Right lobe of liver (tissue), 6 donors: ENCODE measurements at regions not wholly inside any gene's neighbourhood (a gene's known extent, or its start where the extent isn't known, plus 50 kb on each side); places are given as distances from the start of the nearest gene placed in this dataset.

Experiments
- ATAC-seq, 4 donors: fragments of 200-7000 bp; cut with Tn5 transposase; one replicate each; pipeline ENCODE4 v1.9.1; 2020; ENCODE audit warnings: mild to moderate bottlenecking in 4 of 4, moderate library complexity in 4 of 4
- DNase-seq, 3 donors: peaks; one replicate each; pipeline ENCODE4 v3.0.0-alpha.2; 2020
- H3K27ac ChIP-seq, 3 donors: fragments of 200-600 bp; one replicate each; pipeline ENCODE4 v1.8.0; 2022
- H3K27me3 ChIP-seq, 2 donors: fragments of 200-600 bp; one replicate each; pipeline ENCODE4 v1.8.0; 2022
- H3K36me3 ChIP-seq, 4 donors: fragments of 200-600 bp; sonication (generic) in 1 of 4; one replicate each; pipeline versions ENCODE4 v1.5.1 to v1.8.0; 2017 to 2022; ENCODE audit warnings: control low read depth in 1 of 4
- H3K4me1 ChIP-seq, 4 donors: fragments of 200-600 bp; sonication (generic) in 1 of 4; one replicate each; pipeline versions ENCODE4 v1.5.1 to v1.8.0; 2017 to 2022; ENCODE audit warnings: control low read depth in 1 of 4
- H3K4me3 ChIP-seq, 3 donors: fragments of 200-600 bp; one replicate each; pipeline ENCODE4 v1.8.0; 2022
- H3K9me3 ChIP-seq, 4 donors: fragments of 200-600 bp; sonication (generic) in 1 of 4; one replicate each; pipeline versions ENCODE4 v1.5.1 to v1.8.0; 2017 to 2022; ENCODE audit warnings: control low read depth in 1 of 4
- CTCF ChIP-seq, 4 donors: fragments of 200-600 bp in 3 of 4; fragments of 450-650 bp in 1 of 4; IDR thresholded peaks; one replicate each; pipeline versions ENCODE4 v1.5.1 to v1.8.0; 2016 to 2022; ENCODE audit warnings: antibody characterized with exemption in 4 of 4, mild to moderate bottlenecking in 2 of 4
- POLR2A ChIP-seq: fragments of 450-650 bp; IDR thresholded peaks from one replicate; pipeline ENCODE4 v1.6.1; 2017; ENCODE audit warnings: antibody characterized with exemption, mild to moderate bottlenecking
- WGBS: methylation state at CpG from one replicate; pipeline ENCODE4 v1.1.6; 2018; ENCODE audit warnings: low coverage, low lambda C conversion rate; ENCODE audit not compliant: insufficient coverage; ENCODE audit errors: missing lambda C conversion rate; 5-methylcytosine and 5-hydroxymethylcytosine counted together
- intact Hi-C, 2 donors: fragments of 100-400 bp; cut with DNase I; formaldehyde crosslinking; loops; one replicate each; pipeline versions ENCODE4 v1.11.2 to v1.14.1; 2022
- donor health status: DM: no; HTN: yes; CAD: no.
- donor health status: DM: no; HTN: no; CAD: no.
- donor health status: DM: no; HTN: no; CAD: no.
- donor health status: DM: no; HTN: yes; CAD: no.
- donor health status: DM: no; HTN: yes; CAD: no.

DNA sequence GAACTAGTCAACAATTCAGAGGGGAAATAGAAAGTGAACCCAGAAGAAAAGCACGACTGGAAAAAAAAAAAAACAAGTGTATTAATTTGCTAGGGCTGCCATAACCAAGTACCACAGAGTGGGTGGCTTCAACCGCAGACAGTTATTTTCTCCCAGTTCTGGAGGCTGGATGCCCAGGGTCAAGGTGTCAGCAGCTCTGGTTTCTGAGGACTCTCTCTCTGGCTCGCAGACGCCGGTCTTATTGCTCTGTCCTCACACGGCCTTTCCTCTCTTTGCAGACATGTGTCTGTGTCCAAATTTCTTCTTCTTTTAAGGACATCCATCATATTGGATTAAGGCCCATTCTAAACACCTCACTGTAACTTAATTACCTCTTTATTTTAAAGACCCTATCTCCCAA lies 291.8 kb downstream of the XXYLT1 start:
- DNase-seq: no peak
- H3K27ac ChIP-seq: no peak overlapping the region
- intact Hi-C loops: no loop called here

GRCh38 chr3:194982472-194982871 lies 288.5 kb downstream of the XXYLT1 start:
- no peak overlapping the region for H3K27ac ChIP-seq
- H3K4me1 ChIP-seq: peaks cover 0 to 9% (median 0%) of the 10 kb centered on the region in 4 donors
- no peak for DNase-seq
- TF ChIP-seq CTCF (IDR thresholded peaks at IDR 0.05): no peak
- no peak for TF ChIP-seq POLR2A
- H3K9me3 ChIP-seq: no peaks in the 10 kb centered on the region
- 90% methylated on average over 3 of the region's 3 CpGs for WGBS
- no peak for ATAC-seq
- H3K4me3 ChIP-seq: no peak overlapping the region
- no peaks in the 10 kb centered on the region for H3K36me3 ChIP-seq
- no peaks in the 10 kb centered on the region for H3K27me3 ChIP-seq
- intact Hi-C loops: no loop called here

More for the DNA sequence above, 291.8 kb downstream of the XXYLT1 start:
- Histone ChIP-seq H3K27me3 (no peaks in the 10 kb centered on the region), H3K4me3 (no peak overlapping the region), H3K4me1 (peaks cover 0 to 15% (median 3%) of the 10 kb centered on the region in 4 donors), H3K36me3 (no peaks in the 10 kb centered on the region), H3K9me3 (no peaks in the 10 kb centered on the region)
- TF ChIP-seq POLR2A (no peak), CTCF (IDR thresholded peaks at IDR 0.05) (no peak)
- ATAC-seq: no peak
- WGBS: 81% methylated on average over 3 of the region's 6 CpGs

DNA sequence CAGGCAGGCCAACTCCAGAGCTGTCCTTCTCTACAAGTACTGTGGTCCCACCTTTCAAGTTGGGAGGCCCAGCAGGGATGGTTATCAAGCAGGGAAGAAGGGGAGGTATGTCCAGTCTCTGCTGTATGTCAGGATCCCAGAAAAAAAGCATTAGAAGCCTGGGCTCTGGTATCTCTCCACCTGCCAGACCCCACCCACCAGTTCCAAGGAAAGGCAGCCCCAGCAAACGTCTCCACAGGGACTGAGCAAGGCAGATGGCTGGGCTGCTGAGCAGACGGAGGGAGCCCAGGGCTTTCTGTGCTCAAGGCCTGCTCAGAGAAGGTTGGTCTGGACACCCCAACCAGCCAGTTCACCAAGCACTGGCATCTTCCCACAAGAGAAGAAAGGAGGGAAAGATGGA lies 287.8 kb downstream of the XXYLT1 start:
- DNase-seq: no peak
- Histone ChIP-seq H3K36me3 (no peaks in the 10 kb centered on the region), H3K9me3 (no peaks in the 10 kb centered on the region), H3K4me1 (peaks cover 0 to 9% (median 0%) of the 10 kb centered on the region in 4 donors), H3K4me3 (no peak overlapping the region), H3K27ac (no peak overlapping the region), H3K27me3 (no peaks in the 10 kb centered on the region)
- no peak for ATAC-seq
- 83% methylated on average over 2 of the region's 2 CpGs for WGBS
- no peak for TF ChIP-seq POLR2A
- no peak for TF ChIP-seq CTCF (IDR thresholded peaks at IDR 0.05)
- intact Hi-C loops: no loop called here

GRCh38 chr3:194983620-194984019 lies 287.3 kb downstream of the XXYLT1 start:
- Histone ChIP-seq H3K27me3 (no peaks in the 10 kb centered on the region), H3K4me1 (peaks cover 0 to 9% (median 0%) of the 10 kb centered on the region in 4 donors), H3K27ac (no peak overlapping the region), H3K4me3 (no peak overlapping the region), H3K9me3 (no peaks in the 10 kb centered on the region), H3K36me3 (no peaks in the 10 kb centered on the region)
- ATAC-seq: no peak
- TF ChIP-seq CTCF (IDR thresholded peaks at IDR 0.05): no peak
- TF ChIP-seq POLR2A: no peak
- DNase-seq: no peak
- intact Hi-C loops: no loop called here
- WGBS: 100% methylated on average over 1 of the region's 2 CpGs

GRCh38 chr3:194984066-194984465 lies 286.9 kb downstream of the XXYLT1 start:
- no peaks in the 10 kb centered on the region for H3K36me3 ChIP-seq
- TF ChIP-seq POLR2A (no peak), CTCF (IDR thresholded peaks at IDR 0.05) (no peak)
- 80% methylated on average over 3 of the region's 3 CpGs for WGBS
- DNase-seq (no peak), ATAC-seq (no peak)
- H3K27me3 ChIP-seq: no peaks in the 10 kb centered on the region
- no peak overlapping the region for H3K27ac ChIP-seq
- no peaks in the 10 kb centered on the region for H3K9me3 ChIP-seq
- H3K4me1 ChIP-seq: peaks cover 0 to 9% (median 0%) of the 10 kb centered on the region in 4 donors
- no peak overlapping the region for H3K4me3 ChIP-seq
- intact Hi-C loops: no loop called here
